G401.6 (cell line): ENCODE measurements at regions not wholly inside any gene's neighbourhood (a gene's known extent, or its start where the extent isn't known, plus 50 kb on each side); places are given as distances from the start of the nearest gene placed in this dataset.
"Not testable (repeated sequence)": the region's sequence is repeated elsewhere in the genome, so short reads cannot be mapped to it uniquely, and the experiment has no call there.

Experiments used
- FAIRE-seq: peaks from 2 replicates; lab custom pipeline; 2012; peaks lifted over from hg19 to GRCh38; lab: Jason Lieb, UNC

DNA sequence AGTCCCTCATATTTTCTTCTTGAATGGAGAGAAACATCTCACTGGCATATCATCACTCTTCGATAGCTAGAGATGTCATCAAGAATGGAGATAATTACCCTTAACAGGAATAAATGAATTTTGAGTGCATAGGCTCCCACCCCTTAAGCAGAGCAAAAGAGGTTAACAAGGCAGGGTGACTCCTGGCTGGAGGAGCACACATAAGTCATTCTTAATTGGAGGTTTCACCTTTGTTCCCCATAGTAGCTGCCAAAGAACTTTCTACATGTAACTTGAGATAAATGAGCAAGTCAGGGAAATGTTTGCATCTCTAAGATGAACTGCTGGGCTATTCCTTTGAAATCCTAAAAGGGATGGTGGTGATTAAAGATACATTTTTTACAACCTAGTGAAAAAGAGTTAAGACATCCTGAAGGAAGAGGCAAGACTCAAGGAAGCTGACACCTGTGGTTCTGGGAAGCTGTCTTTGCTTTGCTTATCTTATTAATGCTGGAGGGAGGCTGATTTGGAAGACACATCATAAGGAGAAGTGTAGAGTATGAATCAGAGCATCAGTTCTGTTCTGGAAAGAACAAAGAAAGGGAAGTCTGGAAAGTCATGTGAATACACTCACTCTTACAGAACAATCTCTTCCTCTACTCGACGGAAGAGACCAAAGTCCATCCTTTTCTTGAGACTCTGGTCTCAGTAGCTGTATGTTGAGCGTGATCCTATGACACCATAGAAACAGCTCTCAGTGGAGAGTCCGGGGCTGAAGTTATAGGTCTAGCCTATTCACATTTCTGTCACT lies 326.3 kb downstream of the OSTF1 start:
- FAIRE-seq: no peak

DNA sequence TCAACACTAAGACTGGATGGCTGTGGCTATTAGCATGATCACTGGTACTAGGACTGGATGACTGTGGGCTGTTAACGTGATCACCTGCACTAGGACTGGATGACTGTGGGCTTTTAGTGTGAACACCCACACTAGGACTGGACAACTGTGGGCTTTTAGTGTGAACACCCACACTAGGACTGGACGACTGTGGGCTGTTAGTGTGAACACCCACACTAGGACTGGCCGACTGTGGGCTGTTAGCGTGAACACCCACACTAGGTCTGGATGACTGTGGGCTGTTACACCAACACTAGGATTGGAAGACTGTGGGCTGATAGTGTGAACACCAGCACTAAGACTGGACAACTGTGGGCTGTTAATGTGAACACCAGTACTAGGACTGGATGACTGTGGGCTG lies 329.2 kb downstream of the OSTF1 start:
- FAIRE-seq: no peak

- FAIRE-seq: no peak
Observed at GRCh38 chr9:75418518-75418917, 330.2 kb downstream of the OSTF1 start.

DNA sequence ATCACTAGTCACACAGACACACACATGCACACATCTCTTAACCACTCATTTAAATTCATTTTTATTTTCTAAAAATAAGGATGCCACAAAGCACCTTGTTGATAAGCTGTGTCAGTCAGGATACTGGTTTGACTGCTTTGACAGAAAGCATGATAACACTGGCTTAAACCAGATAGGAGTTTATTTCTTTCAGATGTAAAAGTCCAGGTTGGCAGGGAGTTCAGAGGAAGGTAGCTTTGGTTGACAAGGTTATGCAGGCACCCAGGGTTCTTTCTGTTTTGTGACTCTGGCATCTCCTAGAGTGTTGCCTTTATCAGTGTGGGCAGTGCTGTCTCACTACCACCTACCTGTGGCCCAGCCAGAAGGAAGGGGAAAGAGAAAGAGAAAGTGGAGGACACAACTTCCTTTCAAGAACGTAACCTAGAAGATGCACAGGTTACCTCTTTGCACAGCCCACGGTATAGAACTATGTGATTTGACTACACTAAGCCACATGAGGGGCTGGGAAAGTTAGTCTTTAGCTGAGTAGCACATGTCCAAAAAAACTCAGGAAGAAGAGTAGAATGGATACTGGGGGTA lies 334.7 kb downstream of the OSTF1 start:
- no peak for FAIRE-seq

DNA sequence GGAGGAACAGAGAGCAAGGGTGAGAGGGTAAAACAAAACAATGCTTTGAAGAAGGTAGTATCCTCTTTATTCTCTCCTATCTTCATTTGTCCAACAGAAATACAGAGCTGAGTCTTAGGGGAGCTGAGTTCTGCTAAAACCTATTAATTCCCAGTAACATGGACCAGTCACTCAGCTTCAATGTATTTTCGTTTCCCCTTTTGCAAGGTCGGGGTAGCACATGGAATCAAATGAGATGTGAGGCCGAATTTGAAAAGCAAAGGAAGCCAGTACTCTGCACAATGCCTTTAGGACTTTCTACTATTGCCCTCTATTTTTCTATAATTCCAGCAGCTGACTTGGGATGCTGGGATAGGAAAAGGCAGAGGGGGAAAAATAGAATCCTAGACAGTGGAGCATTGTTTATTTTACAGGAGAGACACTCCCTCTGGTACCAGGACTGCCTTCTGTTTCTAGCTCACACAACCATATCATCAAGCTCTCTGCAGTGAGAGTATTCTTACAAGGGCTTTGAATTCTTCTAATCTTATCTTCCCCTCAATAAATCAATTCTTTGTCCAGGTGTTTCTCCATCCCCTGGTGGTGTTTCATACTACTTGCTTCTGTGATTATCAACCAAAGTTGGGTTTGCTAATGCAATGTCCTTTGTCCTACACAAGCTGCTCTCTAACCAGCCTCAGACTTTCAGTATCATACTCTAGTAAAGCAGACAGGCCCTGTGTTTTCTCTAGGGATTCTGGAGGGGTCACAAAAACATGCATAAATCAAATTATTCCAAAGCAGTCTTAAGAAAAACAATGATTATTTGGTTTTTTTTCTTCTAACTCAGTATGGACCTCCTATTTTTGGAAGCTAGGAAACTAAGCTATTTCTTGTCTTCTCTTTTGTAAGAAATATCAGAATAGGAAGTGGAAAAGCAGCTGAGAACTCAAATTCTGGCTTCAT lies 341.5 kb downstream of the OSTF1 start:
- FAIRE-seq: no peak

- FAIRE-seq: no peak
Observed at GRCh38 chr9:75431375-75431774, 343.1 kb downstream of the OSTF1 start.

DNA sequence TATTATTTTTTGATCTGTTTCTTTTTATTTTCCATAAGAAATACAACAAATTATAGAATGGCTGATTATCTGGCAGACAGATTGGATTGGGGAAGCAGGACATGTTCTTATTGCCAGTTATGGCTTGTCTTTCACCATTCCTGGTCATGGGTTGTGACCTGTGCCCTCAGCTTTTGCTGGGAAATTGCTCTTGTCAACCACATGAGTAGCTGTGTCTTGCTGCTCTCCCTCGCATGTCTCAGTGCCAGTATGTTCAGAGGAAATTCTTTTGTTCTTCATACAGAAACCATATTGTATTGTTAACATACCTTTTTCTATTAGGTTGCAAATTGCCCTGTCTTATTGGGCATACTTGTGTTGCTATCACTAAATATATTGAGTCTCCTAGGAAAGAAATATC lies 344.1 kb downstream of the OSTF1 start:
- no peak for FAIRE-seq

DNA sequence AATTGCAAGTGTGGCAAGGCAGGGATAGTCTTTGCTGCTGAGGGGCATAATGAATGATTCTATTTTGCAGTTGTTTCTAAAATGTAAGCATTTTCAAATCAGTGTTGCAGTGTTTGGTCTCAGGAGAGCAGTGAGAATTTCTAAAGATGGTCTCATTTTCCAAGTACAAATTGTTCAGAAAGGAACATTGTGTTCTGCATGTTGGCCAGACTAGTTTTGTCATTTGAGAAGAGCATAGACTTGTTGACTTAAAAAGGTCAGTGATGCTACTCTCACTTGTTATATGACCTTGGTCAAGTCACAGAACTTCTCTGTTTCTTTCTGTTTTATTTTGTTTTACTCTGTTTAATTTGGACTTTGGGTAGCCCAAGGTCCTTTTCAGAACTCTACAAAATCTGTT lies 344.6 kb downstream of the OSTF1 start:
- no peak for FAIRE-seq

DNA sequence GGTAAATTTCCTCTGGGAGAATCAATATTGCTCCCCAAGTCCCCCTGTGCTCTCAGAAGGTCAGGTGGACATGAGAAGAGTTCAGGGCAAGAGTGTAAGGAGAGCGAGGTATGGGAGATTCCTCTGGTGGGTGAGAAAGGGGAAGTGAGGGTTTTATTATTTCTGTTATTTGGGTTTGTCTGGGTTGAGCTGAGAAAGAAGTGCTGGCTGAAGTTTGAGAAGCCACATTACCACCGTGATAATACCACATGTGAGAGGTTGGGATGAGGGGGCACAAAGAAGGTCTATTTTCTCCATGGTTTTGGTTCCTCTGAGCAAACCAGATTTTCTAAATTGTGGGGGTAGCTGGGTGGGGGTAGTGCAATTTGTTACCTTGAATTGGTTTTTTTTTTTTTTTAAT lies 350.4 kb downstream of the OSTF1 start:
- no peak for FAIRE-seq

- no peak for FAIRE-seq
Observed at GRCh38 chr9:75440914-75441313, 352.6 kb downstream of the OSTF1 start.

- FAIRE-seq: no peak
Observed at GRCh38 chr9:75445144-75445543, 356.8 kb downstream of the OSTF1 start.

- FAIRE-seq: no peak
Observed at GRCh38 chr9:75447281-75447680, 359.0 kb downstream of the OSTF1 start.

GRCh38 chr9:75448281-75448680 lies 360.0 kb downstream of the OSTF1 start:
- no peak for FAIRE-seq

DNA sequence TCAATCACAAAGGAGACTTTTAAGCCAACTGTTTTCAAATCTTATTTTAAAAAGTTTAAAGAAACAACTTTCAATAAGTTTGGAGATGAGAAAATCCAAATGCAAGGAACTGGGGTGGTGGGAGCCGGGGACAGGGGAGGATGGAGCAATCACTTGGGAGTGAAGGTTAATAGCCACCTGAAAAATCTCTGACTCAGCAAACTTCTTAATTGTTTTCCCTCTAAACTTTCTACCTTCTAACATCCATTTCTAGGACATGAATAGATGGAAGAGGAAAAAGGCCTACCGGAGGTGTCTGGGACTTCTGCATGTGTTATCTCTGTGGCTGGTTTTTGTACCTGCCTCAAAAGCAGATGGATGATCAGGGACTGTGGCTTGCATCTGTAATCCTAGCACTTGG lies 360.6 kb downstream of the OSTF1 start:
- no peak for FAIRE-seq

DNA sequence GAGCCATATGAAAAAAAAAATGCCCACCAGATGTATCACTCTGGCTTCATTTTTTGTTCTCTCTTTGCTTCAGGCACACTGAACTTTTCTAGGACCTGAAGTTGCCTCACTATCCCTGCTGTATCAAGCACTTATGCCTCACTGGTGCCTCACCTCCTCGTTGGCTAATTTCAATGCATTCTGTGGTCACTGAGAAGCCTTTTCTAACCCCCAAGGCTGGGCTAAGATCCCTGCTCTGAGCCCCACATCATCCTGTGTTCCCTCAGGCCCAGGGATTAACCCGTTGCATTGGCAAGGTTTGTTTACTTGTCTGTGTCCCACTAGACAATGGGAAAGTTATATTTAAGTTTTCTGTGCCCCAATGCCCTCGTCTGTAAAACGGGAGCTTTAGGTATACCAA lies 362.7 kb downstream of the OSTF1 start:
- FAIRE-seq: no peak

GRCh38 chr9:75451505-75451904 lies 363.2 kb downstream of the OSTF1 start:
- FAIRE-seq: no peak

DNA sequence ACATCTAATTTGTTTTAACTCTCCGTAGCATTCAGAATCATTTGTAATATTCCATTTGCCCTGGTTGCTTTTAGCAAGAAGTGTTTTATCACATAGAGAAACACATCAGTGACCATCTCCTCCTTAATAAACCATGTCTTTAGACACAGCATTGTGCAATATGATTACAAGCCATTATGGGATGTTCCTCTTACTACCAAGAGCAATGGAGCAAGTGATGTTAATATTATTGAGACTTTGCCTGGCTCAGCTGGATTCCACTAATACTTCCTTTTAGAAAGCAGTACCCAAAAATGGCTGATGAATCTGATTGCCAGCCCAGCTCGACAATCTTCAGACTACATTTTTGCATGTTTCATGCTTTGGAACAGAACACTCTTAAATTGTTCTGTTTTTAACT lies 364.2 kb downstream of the OSTF1 start:
- no peak for FAIRE-seq

DNA sequence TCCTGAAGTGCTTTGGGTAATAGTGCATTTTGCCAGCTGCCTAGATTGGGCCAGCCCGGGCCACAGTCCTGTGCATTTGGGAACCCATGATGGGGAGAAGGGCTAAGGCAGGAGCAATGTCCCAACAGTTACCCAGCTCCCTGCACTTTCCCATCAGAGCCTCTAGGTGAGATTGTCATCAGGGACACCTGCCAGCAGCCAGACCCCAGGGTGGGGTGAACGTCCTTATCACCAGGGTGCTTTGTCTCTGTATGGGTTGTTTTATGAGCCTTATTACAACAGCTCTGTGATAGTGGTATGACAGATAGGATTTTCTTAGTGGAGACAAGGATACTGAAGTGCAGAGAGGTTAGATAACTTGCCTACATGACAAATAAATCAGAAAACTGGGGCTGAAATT lies 365.7 kb downstream of the OSTF1 start:
- no peak for FAIRE-seq

GRCh38 chr9:75454891-75455290 lies 366.6 kb downstream of the OSTF1 start:
- no peak for FAIRE-seq

DNA sequence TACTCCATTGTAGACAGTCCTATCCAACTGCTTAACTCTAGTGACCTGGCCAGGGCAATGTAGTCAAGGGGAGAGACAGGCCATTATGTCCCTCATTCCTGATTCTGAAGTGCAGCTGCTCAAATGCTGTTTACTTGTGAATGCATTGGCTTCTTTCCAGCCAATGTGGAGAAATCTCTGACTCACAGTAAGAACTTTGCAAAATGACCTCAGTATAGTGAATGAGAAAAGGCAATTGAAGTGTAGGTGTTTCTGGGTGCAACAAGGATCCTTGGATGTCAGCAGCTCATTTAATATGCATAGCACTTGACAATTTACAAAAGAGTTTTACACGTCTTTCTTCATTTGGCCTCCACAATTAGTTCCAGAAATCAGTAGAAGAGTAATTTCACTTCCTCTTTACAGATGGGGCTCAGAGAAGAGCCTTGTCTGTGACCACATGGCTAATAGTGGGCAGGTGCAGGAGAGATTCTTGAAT lies 367.2 kb downstream of the OSTF1 start:
- no peak for FAIRE-seq

- no peak for FAIRE-seq
Observed at GRCh38 chr9:75456698-75457097, 368.4 kb downstream of the OSTF1 start.

DNA sequence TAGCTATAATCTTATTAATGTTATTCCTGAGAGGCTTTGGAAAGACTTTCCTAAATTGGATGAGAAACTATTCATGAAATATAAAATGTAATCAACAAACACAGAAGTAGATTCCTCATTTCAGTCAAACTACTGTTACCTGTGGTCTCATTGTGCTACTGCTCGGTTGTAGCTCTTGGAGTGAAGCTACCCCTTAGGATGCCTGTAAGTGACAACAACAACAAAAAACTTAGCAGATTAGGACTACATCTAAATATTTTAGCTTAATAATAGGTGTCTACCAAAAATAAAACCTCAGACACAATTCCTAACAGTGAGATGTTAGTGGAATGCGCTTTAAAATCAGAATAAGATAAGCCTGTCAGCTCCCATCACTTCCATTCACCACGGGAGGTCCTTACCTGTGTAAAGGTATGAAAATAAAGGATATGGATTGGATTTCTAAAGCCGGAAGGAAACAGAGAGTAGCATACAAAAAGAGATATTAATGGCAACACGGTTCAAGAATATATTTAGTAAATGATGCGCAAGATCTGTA lies 369.2 kb downstream of the OSTF1 start:
- no peak for FAIRE-seq

DNA sequence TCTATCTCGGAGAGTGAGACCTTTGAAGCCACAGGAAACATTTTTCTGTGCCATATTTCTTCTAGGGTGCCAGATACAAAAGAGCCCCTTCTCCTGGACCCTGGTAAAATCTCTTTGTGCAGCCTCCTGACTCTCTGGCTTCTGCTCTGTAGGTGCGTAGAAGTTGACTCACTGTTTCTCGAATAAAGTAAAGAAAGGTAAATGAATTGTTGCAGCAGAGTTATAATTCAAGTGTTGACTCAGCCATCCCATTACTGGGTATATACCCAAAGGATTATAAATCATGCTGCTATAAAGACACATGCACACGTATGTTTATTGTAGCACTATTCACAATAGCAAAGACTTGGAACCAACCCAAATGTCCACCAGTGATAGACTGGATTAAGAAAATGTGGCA lies 371.0 kb downstream of the OSTF1 start:
- not testable (repeated sequence) for FAIRE-seq
